HCT116 (cell line): ENCODE measurements at regions not wholly inside any gene's neighbourhood (a gene's known extent, or its start where the extent isn't known, plus 50 kb on each side); places are given as distances from the start of the nearest gene placed in this dataset.

ENCODE experiments used
- CEBPB ChIP-seq: IDR thresholded peaks from 2 replicates; pipeline ENCODE4 v1.6.1; 2012; ENCODE audit warnings: low read depth
- EZH2 ChIP-seq: fragments of 200-600 bp; sonication (generic); IDR thresholded peaks from 2 replicates; pipeline ENCODE4 v1.6.1; 2017; ENCODE audit warnings: antibody characterized with exemption, mixed run types
- EZH2phosphoT487 ChIP-seq: fragments of 200-600 bp; IDR thresholded peaks from 2 replicates; pipeline ENCODE4 v1.6.1; 2018; ENCODE audit warnings: antibody characterized with exemption, borderline replicate concordance
- POLR2A ChIP-seq: IDR thresholded peaks from 2 replicates; pipeline ENCODE4 v1.7.0; 2011; ENCODE audit warnings: borderline replicate concordance; ENCODE audit not compliant: insufficient read depth, insufficient read length; ENCODE audit errors: extremely low read depth
- POLR2AphosphoS5 ChIP-seq: IDR thresholded peaks from 2 replicates; pipeline ENCODE4 v1.6.1; 2011; ENCODE audit warnings: mild to moderate bottlenecking, low read depth, low read length, moderate library complexity
- RAD21 ChIP-seq: IDR thresholded peaks from 2 replicates; pipeline ENCODE4 v1.6.1; 2012; ENCODE audit warnings: low read depth, mild to moderate bottlenecking
- SIN3A ChIP-seq: IDR thresholded peaks from 2 replicates; pipeline ENCODE4 v1.6.1; 2012; ENCODE audit warnings: low read depth
- SP1 ChIP-seq: IDR thresholded peaks from 2 replicates; pipeline ENCODE4 v1.6.1; 2012; ENCODE audit warnings: low read depth
- TCF7L2 ChIP-seq: IDR thresholded peaks from 2 replicates; pipeline ENCODE4 v1.7.0; 2011; ENCODE audit warnings: borderline replicate concordance, inconsistent platforms; ENCODE audit not compliant: insufficient read depth, insufficient read length; ENCODE audit errors: extremely low read depth
- ZFX ChIP-seq: fragments of 450-650 bp; IDR thresholded peaks from 2 replicates; pipeline ENCODE4 v1.6.1; 2017
- ZNF274 ChIP-seq: fragments of 200-500 bp; sonication (Bioruptor generic); IDR thresholded peaks from 2 replicates; pipeline ENCODE4 v1.6.1; 2014; ENCODE audit warnings: mild to moderate bottlenecking, low read depth, low read length, inconsistent platforms
- TF ChIP-seq, protein P1 (sequence below), 3 experiments: fragments of 200-600 bp in 1 of 3; sonication (generic) in 1 of 3; IDR thresholded peaks in 2 of 3; conservative IDR thresholded peaks in 1 of 3; 2 replicates each; pipeline ENCODE4 v1.5.1; 2012 to 2017; ENCODE audit warnings: low read depth in 2 of 3, low read length in 2 of 3, antibody characterized with exemption in 1 of 3, borderline replicate concordance in 1 of 3, control low read depth in 1 of 3, mild to moderate bottlenecking in 1 of 3, mixed read lengths in 1 of 3, mixed run types in 1 of 3, moderate library complexity in 1 of 3; ENCODE audit not compliant: insufficient read depth in 1 of 3
- TF ChIP-seq, protein P2 (sequence below): IDR thresholded peaks from 2 replicates; pipeline ENCODE4 v1.6.1; 2012

DNA sequence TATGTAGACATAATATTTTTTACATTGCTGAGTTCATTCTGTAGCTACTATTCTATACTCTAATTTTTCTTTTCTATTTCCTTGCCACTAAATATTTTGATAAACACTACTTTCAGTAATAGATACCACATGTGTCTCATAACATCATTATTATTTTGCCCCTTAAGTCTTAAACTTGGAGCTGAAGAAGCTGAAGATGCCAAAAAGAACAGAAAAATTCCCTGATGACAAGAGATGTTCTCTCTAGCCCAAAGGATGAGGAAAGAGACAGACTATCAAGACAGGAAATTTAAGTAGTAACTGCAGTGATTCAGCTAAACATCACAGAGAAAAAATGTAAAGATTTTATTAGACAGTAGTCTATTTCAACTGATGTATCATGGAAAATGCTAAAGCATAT lies 322.0 kb upstream of the KLHL1 start:
- TF ChIP-seq RAD21 (no peak), POLR2A (no peak), EZH2phosphoT487 (no peak), SP1 (no peak), SIN3A (no peak), EZH2 (no peak), CEBPB (no peak), ZNF274 (no peak), ZFX (no peak), POLR2AphosphoS5 (no peak), TCF7L2 (no peak)
- TF ChIP-seq, protein P1, sequence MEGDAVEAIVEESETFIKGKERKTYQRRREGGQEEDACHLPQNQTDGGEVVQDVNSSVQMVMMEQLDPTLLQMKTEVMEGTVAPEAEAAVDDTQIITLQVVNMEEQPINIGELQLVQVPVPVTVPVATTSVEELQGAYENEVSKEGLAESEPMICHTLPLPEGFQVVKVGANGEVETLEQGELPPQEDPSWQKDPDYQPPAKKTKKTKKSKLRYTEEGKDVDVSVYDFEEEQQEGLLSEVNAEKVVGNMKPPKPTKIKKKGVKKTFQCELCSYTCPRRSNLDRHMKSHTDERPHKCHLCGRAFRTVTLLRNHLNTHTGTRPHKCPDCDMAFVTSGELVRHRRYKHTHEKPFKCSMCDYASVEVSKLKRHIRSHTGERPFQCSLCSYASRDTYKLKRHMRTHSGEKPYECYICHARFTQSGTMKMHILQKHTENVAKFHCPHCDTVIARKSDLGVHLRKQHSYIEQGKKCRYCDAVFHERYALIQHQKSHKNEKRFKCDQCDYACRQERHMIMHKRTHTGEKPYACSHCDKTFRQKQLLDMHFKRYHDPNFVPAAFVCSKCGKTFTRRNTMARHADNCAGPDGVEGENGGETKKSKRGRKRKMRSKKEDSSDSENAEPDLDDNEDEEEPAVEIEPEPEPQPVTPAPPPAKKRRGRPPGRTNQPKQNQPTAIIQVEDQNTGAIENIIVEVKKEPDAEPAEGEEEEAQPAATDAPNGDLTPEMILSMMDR (IDR thresholded peaks at IDR 0.05 in 2 of 3, conservative IDR thresholded peaks at IDR 0.05 in 1 of 3; ENCODE audit: borderline replicate concordance in 1 of 3, insufficient read depth in 1 of 3, low read depth in 2 of 3, low read length in 2 of 3): no peak
- TF ChIP-seq, protein P2, sequence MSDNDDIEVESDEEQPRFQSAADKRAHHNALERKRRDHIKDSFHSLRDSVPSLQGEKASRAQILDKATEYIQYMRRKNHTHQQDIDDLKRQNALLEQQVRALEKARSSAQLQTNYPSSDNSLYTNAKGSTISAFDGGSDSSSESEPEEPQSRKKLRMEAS: no peak
